H54 (cell line): ENCODE measurements at regions not wholly inside any gene's neighbourhood (a gene's known extent, or its start where the extent isn't known, plus 50 kb on each side); places are given as distances from the start of the nearest gene placed in this dataset.
"Not testable (repeated sequence)": the region's sequence is repeated elsewhere in the genome, so short reads cannot be mapped to it uniquely, and the experiment has no call there.

Source experiments
- DNase-seq: peaks from one replicate; pipeline ENCODE4 v3.0.0; 2011; ENCODE audit warnings: low spot score, mixed read lengths; ENCODE audit not compliant: insufficient read length
- FAIRE-seq: peaks from 3 replicates; lab custom pipeline; 2011; peaks lifted over from hg19 to GRCh38; lab: Jason Lieb, UNC
- POLR2A ChIP-seq: IDR thresholded peaks from 2 replicates; pipeline ENCODE4 v1.6.1; 2011; ENCODE audit warnings: low read depth, mild to moderate bottlenecking, low read length

- FAIRE-seq (no peak), DNase-seq (no peak)
- TF ChIP-seq POLR2A, result no peak
These were observed 1161.2 kb downstream of the ROBO2 start for GRCh38 chr3:78201091-78201490.

- no peak for FAIRE-seq
- no peak for TF ChIP-seq POLR2A
- DNase-seq, result no peak
These were observed 1165.1 kb downstream of the ROBO2 start for GRCh38 chr3:78204977-78205376.

- TF ChIP-seq POLR2A, result no peak
- DNase-seq (no peak), FAIRE-seq (no peak)
These were observed 1181.4 kb downstream of the ROBO2 start for GRCh38 chr3:78221300-78221699.

GRCh38 chr3:78221796-78222195, 1181.9 kb downstream of the ROBO2 start:
- FAIRE-seq (no peak), DNase-seq (no peak)
- no peak for TF ChIP-seq POLR2A

- TF ChIP-seq POLR2A, result no peak
- no peak for FAIRE-seq
- no peak for DNase-seq
These were observed 1195.9 kb downstream of the ROBO2 start for GRCh38 chr3:78235841-78236240.

GRCh38 chr3:78238811-78239210, 1198.9 kb downstream of the ROBO2 start:
- no peak for TF ChIP-seq POLR2A
- FAIRE-seq, result no peak
- no peak for DNase-seq

- no peak for TF ChIP-seq POLR2A
- DNase-seq, result no peak
- FAIRE-seq, result no peak
These were observed 1202.8 kb downstream of the ROBO2 start for GRCh38 chr3:78242724-78243123.

- TF ChIP-seq POLR2A, result no peak
- DNase-seq (no peak), FAIRE-seq (no peak)
These were observed 1204.2 kb downstream of the ROBO2 start for GRCh38 chr3:78244136-78244535.

GRCh38 chr3:78249294-78249693, 1209.4 kb downstream of the ROBO2 start:
- FAIRE-seq, result no peak
- DNase-seq, result no peak
- TF ChIP-seq POLR2A, result no peak

- TF ChIP-seq POLR2A, result no peak
- DNase-seq (no peak), FAIRE-seq (no peak)
These were observed 1214.0 kb downstream of the ROBO2 start for GRCh38 chr3:78253860-78254259.

GRCh38 chr3:78255403-78255802, 1215.5 kb downstream of the ROBO2 start:
- FAIRE-seq (no peak), DNase-seq (no peak)
- TF ChIP-seq POLR2A, result no peak

- FAIRE-seq (no peak), DNase-seq (no peak)
- TF ChIP-seq POLR2A, result no peak
These were observed 1216.2 kb downstream of the ROBO2 start for GRCh38 chr3:78256123-78256522.

- no peak for DNase-seq
- TF ChIP-seq POLR2A, result no peak
- FAIRE-seq, result no peak
These were observed 1218.1 kb downstream of the ROBO2 start for GRCh38 chr3:78257951-78258530.

- no peak for FAIRE-seq
- DNase-seq, result no peak
- no peak for TF ChIP-seq POLR2A
These were observed 1218.9 kb downstream of the ROBO2 start for GRCh38 chr3:78258798-78259197.

- DNase-seq (no peak), FAIRE-seq (no peak)
- no peak for TF ChIP-seq POLR2A
These were observed 1220.5 kb downstream of the ROBO2 start for GRCh38 chr3:78260388-78260787.

- DNase-seq, FAIRE-seq: not testable (repeated sequence)
These were observed 1226.7 kb downstream of the ROBO2 start for GRCh38 chr3:78266550-78266949.
